Suppressor macrophage treated with lipopolysaccharide for 4 hours (primary cell): ENCODE measurements at regions not wholly inside any gene's neighbourhood (a gene's known extent, or its start where the extent isn't known, plus 50 kb on each side); places are given as distances from the start of the nearest gene placed in this dataset.
"Not testable (repeated sequence)": the region's sequence is repeated elsewhere in the genome, so short reads cannot be mapped to it uniquely, and the experiment has no call there.

Experiments
- DNase-seq: peaks from one replicate; pipeline ENCODE4 v3.0.0-alpha.2; 2020

- no peak for DNase-seq
Measured at GRCh38 chr4:12926189-12927066, 557.7 kb downstream of the RAB28 start.

DNA sequence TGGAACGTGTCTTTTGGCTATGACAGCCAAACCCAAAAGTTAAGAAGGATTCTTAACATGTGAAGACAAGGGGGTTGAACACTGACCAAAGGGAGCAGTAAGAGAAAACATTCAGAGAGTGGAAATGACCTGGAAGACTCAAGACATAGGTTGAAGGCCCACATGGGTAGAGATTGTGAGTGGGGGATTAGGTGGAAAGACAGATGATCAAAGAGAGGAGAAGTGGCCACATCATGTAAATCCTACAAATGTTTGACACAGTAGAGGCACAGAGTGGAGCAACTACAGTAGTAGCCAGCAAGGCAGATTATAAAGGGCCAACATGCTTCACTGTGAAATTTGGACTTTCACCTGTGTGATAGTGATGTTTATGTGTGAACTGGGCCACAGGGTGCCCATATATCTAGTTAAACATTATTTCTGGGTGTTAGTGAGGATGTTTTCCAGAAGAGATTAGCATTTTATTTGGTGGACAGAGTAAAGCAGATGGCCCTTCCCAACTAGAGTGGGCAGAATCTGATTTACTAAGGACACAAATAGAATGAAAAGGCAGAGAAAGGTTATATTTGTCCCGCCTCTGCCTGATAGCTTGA is 559.3 kb downstream of the RAB28 start:
- DNase-seq: no peak

- no peak for DNase-seq
Measured at GRCh38 chr4:12924253-12924652, 559.9 kb downstream of the RAB28 start.

- DNase-seq: no peak
Measured at GRCh38 chr4:12912896-12913418, 571.2 kb downstream of the RAB28 start.

GRCh38 chr4:12911750-12912358 is 572.3 kb downstream of the RAB28 start:
- DNase-seq: no peak

- not testable (repeated sequence) for DNase-seq
Measured at GRCh38 chr4:12903640-12904039, 580.5 kb downstream of the RAB28 start.

DNA sequence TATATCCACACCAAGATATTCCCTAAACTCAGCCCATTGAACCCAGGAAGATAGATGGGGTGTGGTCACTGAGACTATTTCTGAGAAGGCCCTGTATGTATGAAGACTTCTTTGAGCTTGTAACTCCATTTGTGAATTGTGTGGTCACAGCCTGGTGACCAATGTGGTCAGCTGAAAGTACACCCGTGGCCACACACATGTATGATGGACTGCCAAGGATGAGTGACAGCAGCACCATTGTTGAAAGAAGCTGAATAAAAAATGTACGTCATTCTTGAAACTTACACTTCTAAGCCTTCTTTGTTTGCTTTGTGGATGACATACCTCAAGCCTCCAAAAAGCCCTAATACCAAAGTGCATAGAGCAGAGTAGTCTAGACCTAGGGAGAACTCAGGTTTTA is 581.4 kb downstream of the RAB28 start:
- no peak for DNase-seq

- no peak for DNase-seq
Measured at GRCh38 chr4:12897954-12898353, 586.2 kb downstream of the RAB28 start.

GRCh38 chr4:12894062-12894461 is 590.1 kb downstream of the RAB28 start:
- no peak for DNase-seq

DNA sequence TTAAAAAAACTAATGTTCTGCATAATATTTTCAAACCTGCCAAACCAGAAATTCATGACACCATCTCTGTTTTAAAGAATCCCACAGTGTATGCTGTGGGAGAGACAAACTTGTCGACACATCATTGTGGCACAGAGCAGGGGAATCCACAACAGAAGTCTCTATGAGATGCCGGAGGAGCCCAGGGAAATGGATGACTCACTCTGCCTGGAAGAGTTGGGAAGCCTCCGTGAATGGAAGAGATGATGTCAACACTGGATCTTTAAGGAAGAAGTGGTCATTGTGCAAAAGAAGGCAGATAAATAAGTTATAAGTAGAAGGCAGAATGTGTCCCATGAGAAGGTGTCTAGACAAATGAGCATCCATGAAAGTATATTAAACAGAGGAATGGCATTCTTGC is 595.1 kb downstream of the RAB28 start:
- DNase-seq: no peak

GRCh38 chr4:12884846-12885796 is 599.0 kb downstream of the RAB28 start:
- DNase-seq: no peak

- DNase-seq: no peak
Measured at GRCh38 chr4:12881945-12882584, 602.1 kb downstream of the RAB28 start.

DNA sequence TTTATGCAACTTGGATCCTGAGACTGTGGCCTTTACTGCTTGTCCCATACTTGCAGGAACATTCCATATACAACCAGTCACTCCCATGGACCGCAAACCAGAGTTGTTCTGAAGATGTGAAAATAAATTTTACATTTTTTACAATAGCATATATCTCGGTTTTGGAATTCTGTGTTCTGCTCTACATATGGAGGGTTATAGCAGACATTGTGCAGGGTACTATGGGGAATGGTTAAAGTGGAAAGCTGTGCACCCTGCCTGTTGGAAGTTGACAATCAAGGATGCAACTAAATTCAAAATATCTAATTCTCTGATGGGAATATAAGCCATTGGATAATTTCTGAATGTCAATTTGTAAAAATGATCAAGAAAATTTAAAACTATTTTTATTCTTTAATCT is 603.3 kb downstream of the RAB28 start:
- DNase-seq: no peak

DNA sequence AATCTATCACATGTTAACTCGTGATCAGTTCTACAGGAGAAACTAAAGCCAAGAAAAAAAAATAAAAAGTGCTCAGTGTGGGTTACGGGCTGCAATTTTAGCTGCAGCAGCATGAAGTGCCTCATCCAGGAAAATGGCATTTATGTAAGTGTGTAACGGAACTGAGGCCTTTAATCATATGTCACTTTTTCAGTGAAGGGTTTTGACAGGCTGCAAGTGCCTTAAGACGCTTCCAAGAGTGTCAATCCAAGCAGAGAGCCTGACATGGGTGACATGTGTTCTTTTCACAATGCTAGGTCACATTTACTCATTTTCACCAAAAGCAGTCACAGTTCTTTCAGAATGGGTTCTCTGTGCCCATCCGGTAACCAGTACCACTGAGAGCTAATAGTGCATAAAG is 604.6 kb downstream of the RAB28 start:
- no peak for DNase-seq

- DNase-seq: no peak
Measured at GRCh38 chr4:12875640-12876243, 608.4 kb downstream of the RAB28 start.

GRCh38 chr4:12873351-12873750 is 610.8 kb downstream of the RAB28 start:
- DNase-seq: no peak

- DNase-seq: no peak
Measured at GRCh38 chr4:12861422-12861821, 622.7 kb downstream of the RAB28 start.

DNA sequence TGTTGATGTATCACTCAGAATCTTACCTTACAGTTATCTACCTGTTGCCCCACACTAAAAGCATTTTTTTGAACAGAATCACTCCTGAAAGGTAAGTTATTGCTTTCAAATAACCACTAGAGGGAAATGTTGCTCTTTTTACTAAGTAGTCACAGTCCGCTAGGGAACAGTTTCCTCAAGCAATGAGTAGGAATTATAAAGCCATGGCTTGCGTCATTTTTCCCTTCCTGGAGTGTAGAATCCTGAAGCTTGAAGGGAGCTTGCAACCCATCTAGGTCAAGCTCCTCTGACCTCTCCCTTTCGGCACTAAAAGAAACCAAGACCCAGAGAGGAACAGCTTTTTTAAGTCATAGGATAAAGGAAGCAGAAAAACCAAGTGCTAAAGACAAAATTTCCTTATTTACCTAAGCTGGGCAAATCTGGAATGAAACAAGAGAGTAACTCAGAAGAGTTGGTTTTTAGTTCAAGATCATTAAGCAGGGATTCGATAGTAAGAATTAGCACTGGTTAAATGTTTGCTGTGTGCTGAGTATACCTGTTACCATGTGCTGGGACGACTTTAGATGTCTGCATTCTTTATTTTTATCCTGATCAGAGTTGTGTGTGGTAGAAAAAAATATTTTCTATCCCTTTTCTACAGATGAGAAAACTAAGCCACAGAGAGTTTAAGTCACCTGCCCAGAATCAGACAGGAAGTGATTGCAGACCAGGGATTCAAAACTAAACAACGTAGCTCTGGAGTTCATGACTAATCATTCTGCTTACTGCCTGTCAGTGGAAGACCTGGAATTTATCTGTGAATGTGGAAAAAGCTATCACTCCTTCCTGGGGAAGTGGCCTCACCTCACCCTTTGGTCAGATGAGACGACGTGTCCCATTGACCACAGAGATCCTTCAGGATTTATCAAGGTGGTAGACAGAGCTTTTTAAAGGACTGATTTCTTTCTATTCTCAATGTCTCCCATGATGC is 631.5 kb downstream of the RAB28 start:
- DNase-seq: peak; percentile 10

DNA sequence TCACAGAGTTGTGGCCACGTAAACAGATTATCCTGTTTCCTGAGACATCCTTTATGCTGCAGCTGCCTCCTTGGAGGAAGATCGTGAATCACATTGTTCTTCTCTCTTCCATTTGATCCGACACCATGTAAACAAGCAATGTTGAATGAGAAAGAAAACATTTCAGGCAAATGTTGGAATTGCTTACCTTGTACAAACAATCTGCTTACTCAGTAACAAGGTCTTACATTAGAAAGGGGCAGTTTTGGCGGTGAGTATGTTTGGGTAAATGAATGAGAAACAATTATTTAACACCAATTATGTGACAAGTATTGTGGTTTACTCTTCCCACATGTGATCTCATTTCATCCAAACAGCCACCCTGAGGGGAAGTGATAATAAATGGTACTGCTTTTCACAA is 637.8 kb downstream of the RAB28 start:
- no peak for DNase-seq

GRCh38 chr4:12844141-12844540 is 640.0 kb downstream of the RAB28 start:
- DNase-seq: no peak
